Osteocyte (in vitro differentiated cells): ENCODE measurements at regions not wholly inside any gene's neighbourhood (a gene's known extent, or its start where the extent isn't known, plus 50 kb on each side); places are given as distances from the start of the nearest gene placed in this dataset.

Source experiments
- DNase-seq: peaks from one replicate; pipeline ENCODE4 v3.0.0; 2021; ENCODE audit warnings: mixed read lengths; ENCODE audit not compliant: unreplicated experiment; ENCODE audit errors: extremely low spot score
- H3K27ac Mint-ChIP-seq: one replicate; pipeline ENCODE4 v1.8.0; 2021; ENCODE audit warnings: mild to moderate bottlenecking, mixed read lengths; ENCODE audit not compliant: unreplicated experiment
- H3K27me3 Mint-ChIP-seq: one replicate; pipeline ENCODE4 v1.8.0; 2021; ENCODE audit warnings: mixed read lengths; ENCODE audit not compliant: unreplicated experiment
- H3K36me3 Mint-ChIP-seq: one replicate; pipeline ENCODE4 v1.8.0; 2021; ENCODE audit warnings: mixed read lengths; ENCODE audit not compliant: unreplicated experiment
- H3K4me1 Mint-ChIP-seq: one replicate; pipeline ENCODE4 v1.8.0; 2021; ENCODE audit warnings: mixed read lengths; ENCODE audit not compliant: unreplicated experiment
- H3K4me3 Mint-ChIP-seq: one replicate; pipeline ENCODE4 v1.8.0; 2021; ENCODE audit warnings: mild to moderate bottlenecking, moderate library complexity, mixed read lengths; ENCODE audit not compliant: unreplicated experiment
- H3K9me3 Mint-ChIP-seq: one replicate; pipeline ENCODE4 v1.8.0; 2021; ENCODE audit warnings: mixed read lengths; ENCODE audit not compliant: unreplicated experiment
- CTCF ChIP-seq: fragments of 200-600 bp; sonication (generic); IDR thresholded peaks from 2 replicates; pipeline ENCODE4 v1.5.0; 2021; ENCODE audit warnings: antibody characterized with exemption, mild to moderate bottlenecking, moderate library complexity

GRCh38 chr14:76644855-76645518 is 116.3 kb upstream of the VASH1 start:
- Mint-ChIP-seq H3K4me3 (no peak overlapping the region), H3K27me3 (peaks cover 12% of the 10 kb centered on the region), H3K36me3 (no peaks in the 10 kb centered on the region), H3K4me1 (no peaks in the 10 kb centered on the region), H3K9me3 (no peaks in the 10 kb centered on the region), H3K27ac (no peak overlapping the region)
- peak; percentile 50 for TF ChIP-seq CTCF
- no peak for DNase-seq

- Mint-ChIP-seq H3K36me3 (no peaks in the 10 kb centered on the region), H3K4me1 (no peaks in the 10 kb centered on the region), H3K27ac (no peak overlapping the region), H3K9me3 (no peaks in the 10 kb centered on the region), H3K27me3 (peaks cover 7% of the 10 kb centered on the region), H3K4me3 (no peak overlapping the region)
- no peak for DNase-seq
- TF ChIP-seq CTCF: peak; percentile 80
Observed at GRCh38 chr14:76647697-76648298, 113.5 kb upstream of the VASH1 start.

DNA sequence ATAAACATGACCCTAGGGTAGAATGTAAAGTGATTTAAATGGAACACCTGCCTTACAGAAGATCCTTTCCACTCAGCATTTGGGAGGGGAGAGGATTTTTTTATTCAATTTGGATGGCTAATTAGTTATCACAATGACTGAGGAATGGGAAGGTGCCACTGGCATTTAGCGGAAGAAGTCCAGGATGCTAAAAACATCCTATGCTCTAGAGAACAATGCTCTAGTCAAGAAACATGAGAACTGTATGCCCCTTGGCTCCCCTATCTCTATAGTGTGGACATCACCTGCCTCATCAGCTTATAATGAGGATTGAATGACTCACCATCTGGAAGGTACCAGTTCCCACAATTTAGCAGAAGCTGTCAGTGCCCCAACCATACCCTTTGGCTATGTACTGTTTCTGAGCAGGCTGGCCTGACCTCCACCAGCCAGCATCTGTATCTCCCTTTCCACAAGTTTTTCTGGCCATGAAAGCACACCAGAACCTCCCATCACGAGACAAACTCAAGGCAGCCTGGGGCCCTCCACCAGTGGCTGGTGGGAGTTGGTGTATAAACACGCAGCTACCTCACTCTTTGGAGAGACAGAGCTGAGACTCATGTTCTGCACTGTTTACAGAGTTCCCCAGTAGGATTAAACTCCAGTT is 109.7 kb upstream of the VASH1 start:
- no peak for DNase-seq
- H3K27me3 Mint-ChIP-seq: no peaks in the 10 kb centered on the region
- no peak for TF ChIP-seq CTCF
- no peak overlapping the region for H3K4me3 Mint-ChIP-seq
- no peaks in the 10 kb centered on the region for H3K4me1 Mint-ChIP-seq
- H3K9me3 Mint-ChIP-seq: no peaks in the 10 kb centered on the region
- H3K27ac Mint-ChIP-seq: no peak overlapping the region
- H3K36me3 Mint-ChIP-seq: no peaks in the 10 kb centered on the region

DNA sequence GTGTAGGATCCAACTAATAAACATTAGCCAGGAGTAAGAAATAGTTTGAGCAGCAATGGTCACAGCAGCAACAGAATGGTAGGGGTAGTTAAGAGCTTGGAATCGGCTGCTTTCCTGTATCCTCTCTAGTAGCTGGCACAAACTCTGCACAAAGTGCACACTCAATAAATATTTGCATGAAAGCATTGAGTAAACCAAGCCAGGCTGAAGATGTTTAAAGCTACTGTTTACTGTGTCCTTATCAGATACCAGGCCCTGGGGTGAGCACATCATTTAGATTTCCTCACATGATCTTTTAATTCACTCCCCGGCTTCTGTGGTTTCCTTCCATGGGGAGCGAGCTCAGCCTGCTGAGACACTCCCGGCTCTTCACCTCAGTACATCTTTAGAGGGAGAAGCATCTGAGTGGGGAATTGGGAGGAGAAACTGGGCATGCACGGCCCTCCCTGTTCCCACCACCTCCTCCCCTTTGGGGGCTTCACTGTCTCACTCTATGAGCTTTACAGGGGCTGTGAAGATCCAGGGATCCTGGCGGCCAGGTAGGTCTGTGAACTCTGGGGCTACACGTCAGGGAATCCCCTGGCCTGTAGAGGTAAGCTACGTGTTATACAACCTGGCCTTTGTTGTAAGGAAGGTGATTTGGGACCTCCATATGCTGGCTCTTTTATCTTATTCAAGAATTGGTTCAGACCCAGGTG is 107.2 kb upstream of the VASH1 start:
- no peak for DNase-seq
- Mint-ChIP-seq H3K27ac (no peak overlapping the region), H3K27me3 (no peaks in the 10 kb centered on the region), H3K36me3 (no peaks in the 10 kb centered on the region), H3K4me3 (no peak overlapping the region), H3K9me3 (peaks cover 7% of the 10 kb centered on the region), H3K4me1 (no peaks in the 10 kb centered on the region)
- no peak for TF ChIP-seq CTCF
